ENCODE measurements at regions not wholly inside any gene's neighbourhood (a gene's known extent, or its start where the extent isn't known, plus 50 kb on each side); places are given as distances from the start of the nearest gene placed in this dataset.

GRCh38 chr2:234628953-234629352, 132.1 kb upstream of the ARL4C start:
- no peak for TF ChIP-seq CTCF (IDR thresholded peaks at IDR 0.05)
- no peak for TF ChIP-seq KAT7 (CRISPR knock-in tag; IDR thresholded peaks at IDR 0.05; ENCODE audit: borderline replicate concordance)
- TF ChIP-seq ETV6 (CRISPR knock-in tag; IDR thresholded peaks at IDR 0.05): no peak
- no peak for TF ChIP-seq FOXJ3 (CRISPR knock-in tag; IDR thresholded peaks at IDR 0.05; ENCODE audit: borderline replicate concordance)
- no peak for TF ChIP-seq IRF2 (CRISPR knock-in tag; IDR thresholded peaks at IDR 0.05; ENCODE audit: borderline replicate concordance, low read depth)
- no peak for TF ChIP-seq RELA (CRISPR knock-in tag; IDR thresholded peaks at IDR 0.05; ENCODE audit: borderline replicate concordance)
- no peak for TF ChIP-seq FOXK1 (CRISPR knock-in tag; IDR thresholded peaks at IDR 0.05)
- TF ChIP-seq, protein P1, sequence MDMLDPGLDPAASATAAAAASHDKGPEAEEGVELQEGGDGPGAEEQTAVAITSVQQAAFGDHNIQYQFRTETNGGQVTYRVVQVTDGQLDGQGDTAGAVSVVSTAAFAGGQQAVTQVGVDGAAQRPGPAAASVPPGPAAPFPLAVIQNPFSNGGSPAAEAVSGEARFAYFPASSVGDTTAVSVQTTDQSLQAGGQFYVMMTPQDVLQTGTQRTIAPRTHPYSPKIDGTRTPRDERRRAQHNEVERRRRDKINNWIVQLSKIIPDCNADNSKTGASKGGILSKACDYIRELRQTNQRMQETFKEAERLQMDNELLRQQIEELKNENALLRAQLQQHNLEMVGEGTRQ (CRISPR knock-in tag; IDR thresholded peaks at IDR 0.05): no peak
- no peak for TF ChIP-seq SP1 (CRISPR knock-in tag; conservative IDR thresholded peaks at IDR 0.05)
- no peak for TF ChIP-seq TEAD4 (CRISPR knock-in tag; IDR thresholded peaks at IDR 0.05)
- no peak for TF ChIP-seq EMX1 (CRISPR knock-in tag; IDR thresholded peaks at IDR 0.05)
- TF ChIP-seq MAX (CRISPR knock-in tag; IDR thresholded peaks at IDR 0.05): no peak

Measured in WTC11 (cell line).